Fibroblast of skin of back (primary cell): ENCODE measurements at regions not wholly inside any gene's neighbourhood (a gene's known extent, or its start where the extent isn't known, plus 50 kb on each side); places are given as distances from the start of the nearest gene placed in this dataset.
"Not testable (repeated sequence)": the region's sequence is repeated elsewhere in the genome, so short reads cannot be mapped to it uniquely, and the experiment has no call there.

Source experiments
- DNase-seq: peaks from one replicate; pipeline ENCODE4 v3.0.0-alpha.2; 2013

DNA sequence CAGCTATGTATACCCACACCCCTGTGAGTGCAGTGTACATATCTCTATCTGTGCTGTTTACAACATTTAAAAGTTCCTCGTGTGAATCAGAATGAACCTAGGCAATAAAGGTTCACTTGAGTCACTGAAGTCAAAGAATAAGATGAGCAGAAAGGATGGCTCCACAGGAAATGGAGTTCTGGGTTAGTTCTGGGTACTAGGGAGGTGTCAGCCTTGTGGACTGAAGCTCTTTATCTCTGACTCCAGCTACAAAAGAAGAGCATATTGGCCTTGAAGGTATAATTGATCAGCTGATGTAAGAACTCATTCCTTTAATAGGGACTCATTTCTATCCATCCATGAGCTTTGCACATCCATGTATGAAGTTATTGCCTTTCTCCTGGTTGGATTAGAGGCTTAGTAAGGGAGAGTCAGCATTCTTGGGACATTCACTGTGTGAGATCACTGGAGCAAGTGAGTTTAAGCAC lies 73.9 kb upstream of the BACH2 start:
- no peak for DNase-seq

DNA sequence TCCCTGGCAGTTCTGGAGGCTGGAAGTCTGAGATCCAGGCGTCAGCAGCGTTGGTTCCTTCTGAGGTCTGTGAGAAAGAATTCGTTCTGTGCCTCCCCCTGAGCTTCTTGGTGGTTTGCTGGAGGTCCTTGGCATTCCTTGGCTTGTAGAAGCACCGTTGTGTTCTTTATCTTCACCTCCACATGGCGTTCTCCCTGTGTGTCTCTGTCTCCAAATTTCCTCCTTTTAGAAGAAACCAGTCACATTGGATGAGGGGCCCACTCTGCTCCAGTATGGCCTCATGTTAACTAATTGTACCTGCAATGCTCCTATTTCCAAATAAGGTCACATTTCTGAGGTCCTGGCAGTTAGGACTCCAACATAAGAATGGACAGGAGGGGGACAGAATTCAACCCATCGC lies 73.0 kb upstream of the BACH2 start:
- no peak for DNase-seq

DNA sequence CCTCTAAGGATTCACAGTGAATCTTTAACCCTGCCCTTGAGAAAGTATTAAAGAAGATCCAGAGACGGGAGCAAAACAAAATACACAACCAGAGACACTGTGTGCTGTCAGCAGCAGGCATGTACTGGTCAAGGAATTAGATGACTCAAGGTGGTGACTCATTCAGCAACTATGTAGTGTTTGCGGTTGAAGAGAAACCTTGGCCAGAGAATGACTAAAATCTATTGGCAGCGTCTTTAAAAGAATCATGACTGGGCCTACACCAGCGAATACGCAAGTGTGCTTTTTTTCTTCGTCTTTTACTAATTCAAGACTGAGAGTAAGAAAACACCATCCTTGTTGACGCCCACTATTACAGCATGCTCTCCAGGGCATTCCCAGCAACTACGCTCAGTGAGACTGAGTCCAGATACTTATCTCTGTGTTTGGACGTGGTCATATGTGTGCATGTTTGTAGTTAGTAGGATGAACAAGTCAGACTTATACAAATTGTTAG lies 72.4 kb upstream of the BACH2 start:
- peak; percentile 100 for DNase-seq

DNA sequence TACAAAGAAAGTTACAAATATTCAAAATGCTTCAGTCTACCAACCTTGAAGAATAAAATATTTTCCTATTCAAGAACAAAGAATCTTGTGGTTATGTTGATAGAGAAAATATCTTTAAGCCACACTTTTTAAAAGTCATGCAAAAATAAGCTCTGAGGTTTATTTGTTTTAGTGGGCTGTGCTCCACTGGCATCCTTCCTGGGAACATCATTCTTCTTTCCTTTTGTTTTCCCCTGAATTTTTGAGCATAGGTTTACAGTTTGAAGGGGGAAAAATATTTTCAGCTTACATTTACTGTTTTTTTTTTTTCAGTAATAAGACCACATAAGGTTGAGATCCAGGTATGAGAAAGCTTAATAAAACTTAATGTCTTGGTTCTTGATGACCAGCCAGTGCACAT lies 72.0 kb upstream of the BACH2 start:
- DNase-seq: peak; percentile 84

DNA sequence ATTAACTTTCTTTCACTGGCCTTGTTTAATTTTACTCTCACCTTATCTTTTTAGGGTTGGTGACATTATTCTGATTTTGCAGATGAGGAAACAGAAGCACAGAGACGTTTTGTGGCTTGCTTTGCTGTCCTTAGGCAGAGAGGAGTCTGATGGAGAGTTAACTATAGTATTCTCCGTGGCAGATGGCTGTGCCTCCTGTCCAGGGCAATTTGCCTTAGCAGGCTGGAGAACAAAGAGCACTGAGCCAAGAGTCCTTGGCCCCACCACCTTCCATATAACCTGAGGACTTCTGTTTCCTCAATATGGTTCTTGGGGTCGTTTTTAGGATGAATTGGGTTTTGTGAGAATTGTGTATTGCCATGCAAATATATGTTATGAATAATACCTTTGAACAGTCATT lies 71.4 kb upstream of the BACH2 start:
- DNase-seq: no peak

DNA sequence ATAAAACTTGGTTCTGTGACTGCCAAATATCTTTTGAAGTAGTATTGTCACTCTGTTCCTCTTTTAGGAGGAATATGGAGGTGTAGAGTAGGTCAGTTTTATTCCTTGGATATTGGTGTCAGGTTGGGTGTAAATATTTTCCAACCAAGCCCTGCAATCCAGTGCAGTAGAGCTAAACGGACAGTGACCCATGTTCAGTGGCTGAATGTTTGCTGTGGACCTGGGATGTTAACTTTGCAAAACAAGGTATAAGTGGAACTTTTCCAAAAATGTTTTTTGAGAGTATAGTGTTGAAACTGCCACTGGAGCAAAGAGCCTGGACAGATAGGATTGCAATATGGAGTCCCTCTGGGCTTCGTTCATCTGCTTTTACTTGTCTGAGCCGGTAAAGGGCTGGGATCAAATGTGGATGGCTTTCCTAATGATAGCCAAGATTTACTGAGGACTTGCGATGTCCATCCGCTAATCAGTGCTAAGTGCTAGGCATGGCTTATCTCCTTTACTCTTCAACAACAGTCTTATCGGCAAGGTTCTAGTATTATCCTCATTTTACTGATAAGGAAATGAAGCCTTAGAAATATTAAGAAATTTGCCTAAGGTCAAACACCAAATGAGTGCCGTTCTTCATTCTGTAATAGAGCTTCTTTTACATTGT lies 69.0 kb upstream of the BACH2 start:
- no peak for DNase-seq

DNA sequence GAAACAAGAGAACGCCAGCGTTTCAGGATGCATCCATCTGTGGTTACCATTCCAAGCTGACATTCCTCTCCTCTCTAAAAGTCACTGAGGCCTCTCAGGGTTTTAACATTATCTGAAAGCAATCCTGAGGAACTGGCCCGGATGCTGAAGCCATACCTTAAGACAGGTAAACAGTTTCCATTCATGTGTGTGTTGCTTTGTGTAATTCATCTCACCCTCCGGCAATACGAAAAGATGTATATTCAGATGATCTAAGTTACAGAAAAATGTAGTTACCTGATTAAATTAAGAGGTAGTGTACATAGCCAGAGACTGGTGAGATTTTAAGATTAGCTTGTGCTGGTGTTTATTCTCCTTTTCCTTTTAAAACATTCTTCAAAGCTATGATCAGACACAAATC lies 68.4 kb upstream of the BACH2 start:
- no peak for DNase-seq

DNA sequence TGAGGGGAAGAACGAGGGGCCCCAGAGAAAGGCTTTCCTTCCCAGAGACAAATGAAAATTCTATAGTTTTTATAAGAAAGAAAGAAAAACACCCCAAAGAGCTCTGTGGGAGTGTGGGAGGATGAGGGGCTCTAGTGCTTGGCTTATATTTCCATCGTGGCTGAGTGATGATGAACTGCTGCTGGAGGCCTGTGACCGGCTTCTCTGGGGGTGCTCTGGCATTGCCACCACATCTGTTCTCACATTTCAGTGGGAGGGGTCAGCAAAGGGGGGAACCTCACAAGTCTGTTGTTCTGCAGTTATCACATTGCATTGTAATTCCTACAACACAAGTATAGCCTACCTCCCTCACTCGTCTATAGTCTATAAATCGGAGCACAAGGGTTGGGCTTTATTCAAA lies 67.6 kb upstream of the BACH2 start:
- DNase-seq: no peak

DNA sequence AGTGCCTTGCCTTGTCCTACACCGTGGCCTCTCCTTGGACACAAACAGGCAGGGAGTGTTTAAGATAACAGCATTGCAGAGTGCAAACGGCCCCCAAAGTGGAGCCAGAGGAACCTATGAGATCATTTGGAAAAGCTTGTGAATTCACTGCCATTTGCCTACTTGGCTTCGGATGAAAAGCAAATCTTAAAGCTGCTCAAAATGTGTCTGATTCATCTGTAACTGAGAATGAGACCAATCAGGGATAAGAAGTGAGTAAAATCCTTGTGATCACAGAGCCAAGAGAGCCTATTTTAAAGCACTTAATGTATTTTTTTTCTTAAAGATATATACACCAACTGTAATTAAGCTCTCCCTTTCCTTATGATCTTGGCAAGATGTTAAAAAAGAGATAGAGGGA lies 65.7 kb upstream of the BACH2 start:
- DNase-seq: peak; percentile 50

DNA sequence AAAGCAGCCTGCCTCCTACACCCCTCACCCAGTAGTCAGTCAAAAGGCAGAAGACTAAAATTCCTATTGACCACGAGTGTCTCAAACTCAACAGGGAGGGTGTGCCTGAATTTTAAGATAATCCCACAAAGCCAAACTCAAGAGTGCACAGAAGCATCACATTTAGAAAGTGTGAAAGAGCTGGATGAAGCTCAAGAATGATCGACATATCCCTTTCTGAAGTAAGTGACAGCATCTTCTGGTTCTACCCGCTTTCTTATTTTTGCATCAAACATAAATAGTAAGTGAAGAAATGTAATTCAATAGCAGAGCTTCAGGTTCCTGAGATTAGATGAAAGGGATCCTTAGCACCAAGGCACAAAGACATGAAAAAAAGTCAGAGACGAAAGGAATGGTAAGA lies 64.5 kb upstream of the BACH2 start:
- DNase-seq: no peak

DNA sequence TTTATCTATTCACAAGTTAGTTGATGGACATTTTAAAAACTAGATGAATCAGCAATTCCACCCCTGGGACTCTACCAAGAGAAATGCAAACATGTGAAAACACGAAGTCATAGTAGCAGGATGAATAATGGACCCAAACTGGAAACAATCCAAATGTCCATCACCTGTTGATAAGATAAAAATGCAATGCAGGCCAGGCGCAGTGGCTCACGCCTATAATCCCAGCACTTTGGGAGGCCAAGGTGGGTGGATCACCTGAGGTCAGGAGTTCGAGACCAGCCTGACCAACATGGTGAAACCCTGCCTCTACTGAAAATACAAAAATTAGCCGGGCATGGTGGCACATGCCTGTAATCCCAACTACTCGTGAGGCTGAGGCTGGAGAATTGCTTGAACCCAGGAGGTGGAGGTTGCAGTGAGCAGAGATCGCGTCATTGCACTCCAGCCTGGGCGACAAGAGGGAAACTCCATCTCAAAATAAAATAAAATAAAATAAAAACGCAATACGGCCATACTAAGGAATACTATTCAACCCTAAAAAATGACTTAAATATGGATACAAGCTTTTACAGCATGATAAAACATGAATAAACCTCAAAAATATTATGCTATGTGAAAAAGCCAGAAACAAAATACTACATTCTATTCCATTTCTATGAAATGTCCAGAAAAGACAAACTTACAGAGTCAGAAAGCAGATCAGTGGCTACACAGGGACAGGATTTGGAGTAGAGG lies 61.6 kb upstream of the BACH2 start:
- DNase-seq: not testable (repeated sequence)

DNA sequence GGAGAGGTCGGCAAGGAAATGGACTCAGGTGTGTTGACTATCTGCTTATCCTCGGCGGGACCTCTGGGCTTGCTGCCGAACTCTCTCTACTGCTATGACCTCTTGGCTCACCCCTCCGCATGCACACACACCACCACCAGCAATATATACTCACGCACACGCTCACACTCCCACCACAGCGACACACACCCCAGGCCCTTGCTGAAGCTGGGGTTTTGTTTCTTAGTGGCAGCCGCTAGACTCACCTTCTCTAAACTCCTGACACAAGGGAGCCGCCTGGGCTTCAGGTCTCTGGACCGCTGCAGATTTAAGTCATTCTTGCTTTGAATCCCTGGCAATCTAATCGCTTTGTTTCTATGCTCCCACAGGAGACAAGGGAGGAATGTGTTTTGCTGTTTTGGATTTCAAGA lies 59.4 kb upstream of the BACH2 start:
- DNase-seq: no peak

DNA sequence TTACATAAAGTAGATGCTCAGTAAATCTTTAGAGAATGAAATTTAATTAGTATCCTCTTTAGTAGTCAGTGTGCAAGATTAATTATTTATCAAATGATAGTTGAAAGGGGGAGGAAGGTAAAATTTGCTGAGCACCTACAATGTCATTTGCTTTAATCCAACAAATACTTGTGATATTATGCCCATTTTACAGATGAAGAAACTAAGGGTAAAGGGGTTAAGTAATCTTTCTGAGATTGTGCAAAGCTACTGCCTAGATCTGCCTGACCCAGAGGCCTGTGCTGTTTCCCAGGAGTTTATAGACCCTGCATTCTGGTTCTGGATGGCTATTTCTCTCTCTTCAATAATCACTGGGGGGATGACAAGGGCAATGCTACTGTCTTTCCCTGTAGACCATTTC lies 58.3 kb upstream of the BACH2 start:
- DNase-seq: no peak

DNA sequence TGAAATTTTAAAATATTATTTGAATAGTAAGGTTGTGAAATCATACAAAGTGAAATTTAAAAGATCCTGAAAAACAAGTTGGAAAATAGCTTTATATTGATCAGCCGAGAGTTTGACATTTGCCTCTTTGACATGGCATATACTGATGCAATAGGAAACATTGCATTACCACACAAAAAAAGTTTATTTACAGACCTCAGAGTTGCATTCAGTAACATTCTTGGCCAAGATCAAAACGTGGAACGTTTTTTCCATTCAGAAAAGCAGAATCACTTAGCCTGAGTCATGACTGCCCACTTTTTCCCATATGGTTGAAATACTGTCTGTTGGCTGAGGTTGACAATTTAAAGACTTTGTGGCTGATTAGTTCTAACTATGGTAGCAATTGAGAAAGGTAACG lies 55.1 kb upstream of the BACH2 start:
- DNase-seq: no peak

DNA sequence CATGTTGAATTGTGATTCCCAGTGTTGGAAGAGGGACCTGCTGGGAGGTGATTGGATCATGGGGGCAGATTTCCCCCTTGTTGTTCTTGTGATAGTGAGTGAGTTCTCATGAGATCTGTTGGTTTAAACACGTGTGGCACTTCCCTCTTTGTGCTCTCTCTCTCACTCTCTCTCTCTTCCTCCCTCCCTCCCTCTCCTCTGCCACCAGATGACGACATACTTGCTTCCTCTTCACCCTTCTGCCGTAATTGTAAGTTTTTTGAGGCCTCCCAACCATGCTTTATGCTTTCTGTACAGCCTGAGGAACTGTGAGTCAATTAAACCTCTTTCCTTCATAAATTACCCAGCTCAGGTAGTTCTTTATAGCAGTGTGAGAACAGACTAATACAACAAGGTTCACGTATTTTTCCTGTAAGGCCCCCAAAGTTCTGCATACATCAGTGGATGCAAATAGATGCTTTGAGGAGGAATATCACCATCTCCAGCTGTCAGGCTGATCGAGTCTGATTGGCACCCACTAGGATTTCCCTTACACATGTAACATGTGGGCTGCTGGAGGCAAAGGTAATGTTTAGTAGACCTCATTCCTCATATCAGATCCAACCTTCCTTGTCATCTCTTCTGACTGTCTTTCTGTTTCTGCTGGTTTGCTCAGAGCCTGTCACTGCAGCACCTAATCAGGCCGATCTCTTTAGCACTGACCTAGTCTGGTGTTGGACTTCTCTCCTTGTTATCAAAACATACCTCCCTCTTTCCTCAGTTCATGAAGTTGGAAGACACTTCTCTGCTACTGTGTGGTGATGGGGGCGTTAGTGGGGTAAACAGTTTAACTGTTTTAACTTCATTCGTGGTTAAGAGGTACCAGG lies 54.3 kb upstream of the BACH2 start:
- no peak for DNase-seq

DNA sequence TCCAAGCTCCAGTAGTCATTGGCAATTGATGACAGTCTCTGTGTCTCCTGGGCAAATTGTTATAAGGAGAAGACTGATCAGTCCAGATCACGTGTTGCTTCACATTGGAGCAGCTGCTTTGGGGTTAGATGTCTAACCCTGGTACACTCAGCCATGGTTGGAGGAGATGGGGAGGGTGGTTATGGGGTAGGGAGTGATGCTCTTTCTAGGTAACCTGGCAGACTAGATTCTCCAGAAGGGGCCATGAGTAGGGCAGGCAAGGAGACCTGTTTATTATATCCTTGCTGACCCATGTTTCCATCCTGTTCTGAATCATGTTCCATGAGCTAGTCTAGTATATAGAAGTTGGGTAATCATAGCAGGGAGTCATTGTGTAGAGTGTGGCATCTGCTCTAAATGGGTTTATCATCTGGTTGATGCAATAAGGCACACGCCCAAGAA lies 50.8 kb upstream of the BACH2 start:
- no peak for DNase-seq

DNA sequence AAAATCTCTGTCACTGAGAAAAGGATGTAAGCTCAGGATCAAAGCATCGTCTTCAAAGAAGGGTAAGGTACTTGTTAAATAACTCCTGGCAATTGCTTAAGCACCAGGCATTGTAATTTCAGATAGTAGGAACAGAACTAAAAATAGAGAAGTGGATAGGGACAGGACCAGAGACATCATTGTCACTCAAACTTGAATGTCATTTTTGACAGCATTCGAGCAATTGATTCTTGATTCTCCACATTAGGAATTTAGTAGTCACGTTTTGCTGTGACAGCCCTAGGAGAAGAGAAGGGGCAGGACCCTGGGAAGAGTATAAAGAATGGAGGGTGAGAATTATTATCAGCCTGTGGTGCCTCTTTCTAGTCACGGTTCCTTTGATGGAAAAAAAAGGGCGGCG lies 50.1 kb upstream of the BACH2 start:
- no peak for DNase-seq
